Loucy (cell line): ENCODE measurements at regions not wholly inside any gene's neighbourhood (a gene's known extent, or its start where the extent isn't known, plus 50 kb on each side); places are given as distances from the start of the nearest gene placed in this dataset.

Experiments
- H2AFZ ChIP-seq: fragments of 200-600 bp; sonication (generic); 2 replicates; pipeline ENCODE4 v1.6.0; 2016; ENCODE audit warnings: antibody characterized with exemption, mild to moderate bottlenecking, low read length, moderate library complexity
- H3F3A ChIP-seq: fragments of 200-600 bp; 2 replicates; pipeline ENCODE4 v1.6.0; 2016; ENCODE audit warnings: antibody characterized with exemption, low read depth, mild to moderate bottlenecking
- H3K27me3 ChIP-seq: fragments of 200-600 bp; sonication (generic); 2 replicates; pipeline ENCODE4 v1.6.1; 2014; ENCODE audit warnings: low read length, mild to moderate bottlenecking; ENCODE audit not compliant: insufficient read depth, poor library complexity, severe bottlenecking
- H3K36me3 ChIP-seq: fragments of 200-600 bp; sonication (generic); 2 replicates; pipeline ENCODE4 v1.6.1; 2016; ENCODE audit warnings: low read length; ENCODE audit not compliant: insufficient read depth
- H3K4me1 ChIP-seq: fragments of 200-600 bp; sonication (generic); 2 replicates; pipeline ENCODE4 v1.5.1; 2014; ENCODE audit warnings: low read length, mild to moderate bottlenecking; ENCODE audit not compliant: insufficient read depth, poor library complexity, severe bottlenecking
- H3K4me2 ChIP-seq: fragments of 200-600 bp; sonication (generic); 2 replicates; pipeline ENCODE4 v1.6.0; 2014; ENCODE audit warnings: antibody characterized with exemption, low read length, low read depth, mild to moderate bottlenecking; ENCODE audit not compliant: poor library complexity, severe bottlenecking
- H3K4me3 ChIP-seq: fragments of 200-600 bp; sonication (generic); 2 replicates; pipeline ENCODE4 v1.5.1; 2014; ENCODE audit warnings: low read length, mild to moderate bottlenecking, mixed read lengths; ENCODE audit not compliant: poor library complexity, severe bottlenecking
- H3K79me2 ChIP-seq: fragments of 200-600 bp; sonication (generic); 2 replicates; pipeline ENCODE4 v1.6.1; 2014; ENCODE audit warnings: low read length; ENCODE audit not compliant: insufficient read depth
- H3K9ac ChIP-seq: fragments of 200-600 bp; sonication (generic); 2 replicates; pipeline ENCODE4 v1.6.0; 2014; ENCODE audit warnings: mild to moderate bottlenecking, low read depth, low read length, moderate library complexity; ENCODE audit not compliant: poor library complexity, severe bottlenecking
- H3K9me2 ChIP-seq: fragments of 200-600 bp; sonication (generic); replicated peaks from 2 replicates; pipeline ENCODE4 v1.6.1; 2016; ENCODE audit warnings: low read depth, low read length, mixed read lengths
- H3K9me3 ChIP-seq: fragments of 200-600 bp; sonication (generic); 2 replicates; pipeline ENCODE4 v1.6.1; 2014; ENCODE audit warnings: mild to moderate bottlenecking, antibody characterized with exemption, low read length, low read depth; ENCODE audit not compliant: insufficient read depth
- H4K20me1 ChIP-seq: fragments of 200-600 bp; sonication (generic); 2 replicates; pipeline ENCODE4 v1.6.0; 2014; ENCODE audit warnings: antibody characterized with exemption, low read length, mild to moderate bottlenecking; ENCODE audit not compliant: insufficient read depth, poor library complexity, severe bottlenecking
- EZH2phosphoT487 ChIP-seq: fragments of 200-600 bp; IDR thresholded peaks from 2 replicates; pipeline ENCODE4 v1.6.1; 2018; ENCODE audit warnings: antibody characterized with exemption, mild to moderate bottlenecking, moderate library complexity, borderline replicate concordance
- TF ChIP-seq, protein P1 (sequence below): fragments of 200-600 bp; sonication (generic); conservative IDR thresholded peaks from 2 replicates; pipeline ENCODE4 v1.5.1; 2014; ENCODE audit warnings: mild to moderate bottlenecking, antibody characterized with exemption, low read length

DNA sequence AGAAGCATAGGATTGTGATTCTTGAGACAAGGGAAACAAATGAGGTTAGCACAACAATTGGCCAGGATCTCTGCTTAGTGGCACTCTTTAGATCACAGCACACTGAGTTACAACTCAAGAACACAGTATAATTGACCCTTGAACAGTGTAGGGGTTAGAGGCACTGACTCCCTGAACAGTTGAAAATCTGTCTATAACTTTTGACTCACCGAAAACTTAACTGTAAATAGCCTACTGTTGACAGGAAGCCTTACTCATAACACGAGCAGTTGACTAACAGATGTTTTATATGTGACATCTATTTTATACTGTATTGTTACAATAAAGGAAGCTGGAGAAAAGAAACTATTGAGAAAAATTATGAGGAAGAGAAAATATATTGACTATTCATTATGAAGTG, 296.1 kb downstream of the RERGL start:
- H3K9me2 ChIP-seq, result no peaks in the 10 kb centered on the region
- H3F3A ChIP-seq, result no peaks in the 10 kb centered on the region
- no peaks in the 10 kb centered on the region for H3K4me1 ChIP-seq
- H3K4me3 ChIP-seq, result no peak overlapping the region
- TF ChIP-seq, protein P1, sequence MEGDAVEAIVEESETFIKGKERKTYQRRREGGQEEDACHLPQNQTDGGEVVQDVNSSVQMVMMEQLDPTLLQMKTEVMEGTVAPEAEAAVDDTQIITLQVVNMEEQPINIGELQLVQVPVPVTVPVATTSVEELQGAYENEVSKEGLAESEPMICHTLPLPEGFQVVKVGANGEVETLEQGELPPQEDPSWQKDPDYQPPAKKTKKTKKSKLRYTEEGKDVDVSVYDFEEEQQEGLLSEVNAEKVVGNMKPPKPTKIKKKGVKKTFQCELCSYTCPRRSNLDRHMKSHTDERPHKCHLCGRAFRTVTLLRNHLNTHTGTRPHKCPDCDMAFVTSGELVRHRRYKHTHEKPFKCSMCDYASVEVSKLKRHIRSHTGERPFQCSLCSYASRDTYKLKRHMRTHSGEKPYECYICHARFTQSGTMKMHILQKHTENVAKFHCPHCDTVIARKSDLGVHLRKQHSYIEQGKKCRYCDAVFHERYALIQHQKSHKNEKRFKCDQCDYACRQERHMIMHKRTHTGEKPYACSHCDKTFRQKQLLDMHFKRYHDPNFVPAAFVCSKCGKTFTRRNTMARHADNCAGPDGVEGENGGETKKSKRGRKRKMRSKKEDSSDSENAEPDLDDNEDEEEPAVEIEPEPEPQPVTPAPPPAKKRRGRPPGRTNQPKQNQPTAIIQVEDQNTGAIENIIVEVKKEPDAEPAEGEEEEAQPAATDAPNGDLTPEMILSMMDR, result no peak
- TF ChIP-seq EZH2phosphoT487, result no peak
- no peaks in the 10 kb centered on the region for H3K27me3 ChIP-seq
- H3K79me2 ChIP-seq, result no peaks in the 10 kb centered on the region
- H3K9ac ChIP-seq, result no peak overlapping the region
- no peak overlapping the region for H3K4me2 ChIP-seq
- no peaks in the 10 kb centered on the region for H3K36me3 ChIP-seq
- 0 out of 2 replicates have a peak, but pooled peaks cover 2% of the 10 kb centered on the region for H3K9me3 ChIP-seq
- no peak overlapping the region for H2AFZ ChIP-seq
- H4K20me1 ChIP-seq, result no peaks in the 10 kb centered on the region

DNA sequence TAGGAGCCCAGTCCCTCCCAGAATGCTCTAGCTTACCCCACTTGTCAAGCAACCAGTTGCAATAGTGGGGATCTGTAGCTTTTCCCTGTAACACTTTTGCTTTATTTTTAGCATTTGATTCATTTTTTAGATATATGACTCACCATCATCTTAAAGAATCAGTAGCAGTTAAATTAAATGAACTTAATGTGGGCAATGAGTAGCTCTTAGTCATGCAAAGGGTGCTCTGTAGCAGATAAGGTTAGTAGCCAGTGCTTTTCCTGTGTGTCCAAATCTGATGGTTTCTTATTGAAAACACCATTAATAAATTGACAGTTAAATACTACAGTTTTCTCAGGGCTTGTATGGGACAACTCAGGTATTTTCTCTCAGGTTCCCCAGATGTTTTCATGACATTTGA, 311.8 kb downstream of the RERGL start:
- H3K9me2 ChIP-seq, result no peaks in the 10 kb centered on the region

DNA sequence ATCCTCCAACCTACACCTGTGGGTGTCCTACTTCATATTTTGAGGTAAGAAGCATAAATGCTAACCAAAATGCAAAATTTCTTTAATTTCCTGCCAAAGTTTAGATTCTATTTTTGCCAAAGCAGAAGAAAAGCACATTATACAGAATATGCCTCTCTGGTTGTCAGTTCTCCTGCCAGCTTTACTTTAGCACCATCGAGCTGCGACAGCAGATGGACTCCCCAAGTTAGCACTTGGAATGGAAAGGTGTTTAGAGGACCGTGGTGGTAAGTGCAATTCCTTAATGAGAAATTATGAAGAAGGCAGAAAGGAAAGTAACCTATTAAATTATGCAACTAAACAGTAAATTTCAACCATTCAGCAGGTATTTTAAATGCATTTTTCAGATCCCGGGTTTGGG, 326.6 kb downstream of the RERGL start:
- H3K79me2 ChIP-seq, result no peaks in the 10 kb centered on the region
- H3F3A ChIP-seq, result no peaks in the 10 kb centered on the region
- H2AFZ ChIP-seq, result no peak overlapping the region
- no peaks in the 10 kb centered on the region for H4K20me1 ChIP-seq
- no peaks in the 10 kb centered on the region for H3K9me3 ChIP-seq
- no peak overlapping the region for H3K4me3 ChIP-seq
- H3K4me1 ChIP-seq, result no peaks in the 10 kb centered on the region
- no peaks in the 10 kb centered on the region for H3K36me3 ChIP-seq
- no peak overlapping the region for H3K4me2 ChIP-seq
- TF ChIP-seq, protein P1, result no peak
- TF ChIP-seq EZH2phosphoT487, result no peak
- H3K9me2 ChIP-seq, result no peaks in the 10 kb centered on the region
- H3K27me3 ChIP-seq, result no peaks in the 10 kb centered on the region
- no peak overlapping the region for H3K9ac ChIP-seq

More for the DNA sequence above, 311.8 kb downstream of the RERGL start:
- H3K27me3 ChIP-seq, result no peaks in the 10 kb centered on the region
- H3K9me3 ChIP-seq, result no peaks in the 10 kb centered on the region
- no peaks in the 10 kb centered on the region for H3K79me2 ChIP-seq
- no peaks in the 10 kb centered on the region for H3K36me3 ChIP-seq
- no peak overlapping the region for H3K4me2 ChIP-seq
- H3K4me1 ChIP-seq, result no peaks in the 10 kb centered on the region
- no peak overlapping the region for H3K4me3 ChIP-seq
- H3F3A ChIP-seq, result no peaks in the 10 kb centered on the region
- H3K9ac ChIP-seq, result no peak overlapping the region
- no peaks in the 10 kb centered on the region for H4K20me1 ChIP-seq
- no peak overlapping the region for H2AFZ ChIP-seq
- no peak for TF ChIP-seq EZH2phosphoT487
- TF ChIP-seq, protein P1, result no peak
